ENCODE measurements at regions not wholly inside any gene's neighbourhood (a gene's known extent, or its start where the extent isn't known, plus 50 kb on each side); places are given as distances from the start of the nearest gene placed in this dataset.
"Not testable (repeated sequence)": the region's sequence is repeated elsewhere in the genome, so short reads cannot be mapped to it uniquely, and the experiment has no call there.

GRCh38 chr4:181821039-181822004, 421.9 kb upstream of the TENM3 start:
- no peak for DNase-seq

GRCh38 chr4:181822005-181822375, 421.2 kb upstream of the TENM3 start:
- H3K36me3 Mint-ChIP-seq (ENCODE audit: insufficient read depth) = no peaks in the 10 kb centered on the region
- H3K9me3 Mint-ChIP-seq = peaks cover 0 to 7% of the 10 kb centered on the region in 2 donors
- H3K27ac Mint-ChIP-seq = no peak overlapping the region
- ATAC-seq (replicated peaks) (no peak), DNase-seq (no peak)
- no peak overlapping the region for H3K4me3 Mint-ChIP-seq
- no peaks in the 10 kb centered on the region for H3K4me1 Mint-ChIP-seq (ENCODE audit: low read depth in 2 of 2)
- H3K27me3 Mint-ChIP-seq = no peaks in the 10 kb centered on the region

More at GRCh38 chr4:181821039-181822004, 421.9 kb upstream of the TENM3 start:
- Mint-ChIP-seq H3K4me1 (ENCODE audit: low read depth in 2 of 2) (no peaks in the 10 kb centered on the region), H3K4me3 (no peak overlapping the region), H3K27ac (no peak overlapping the region), H3K36me3 (ENCODE audit: insufficient read depth) (no peaks in the 10 kb centered on the region), H3K9me3 (peaks cover 0 to 7% of the 10 kb centered on the region in 2 donors), H3K27me3 (no peaks in the 10 kb centered on the region)
- no peak for ATAC-seq (replicated peaks)

- peaks cover 4 to 7% of the 10 kb centered on the region in 2 donors for H3K9me3 Mint-ChIP-seq
- no peak overlapping the region for H3K4me3 Mint-ChIP-seq
- DNase-seq (no peak), ATAC-seq (replicated peaks) (no peak)
- no peak overlapping the region for H3K27ac Mint-ChIP-seq
- H3K36me3 Mint-ChIP-seq (ENCODE audit: insufficient read depth) = no peaks in the 10 kb centered on the region
- no peaks in the 10 kb centered on the region for H3K4me1 Mint-ChIP-seq (ENCODE audit: low read depth in 2 of 2)
- H3K27me3 Mint-ChIP-seq = no peaks in the 10 kb centered on the region
These were observed 420.0 kb upstream of the TENM3 start for GRCh38 chr4:181823183-181823582.

GRCh38 chr4:181823645-181824044, 419.6 kb upstream of the TENM3 start:
- Mint-ChIP-seq H3K36me3 (ENCODE audit: insufficient read depth) (no peaks in the 10 kb centered on the region), H3K4me1 (ENCODE audit: low read depth in 2 of 2) (no peaks in the 10 kb centered on the region), H3K27me3 (no peaks in the 10 kb centered on the region), H3K27ac (no peak overlapping the region), H3K4me3 (no peak overlapping the region), H3K9me3 (peaks cover 6% of the 10 kb centered on the region in 2 donors)
- ATAC-seq (replicated peaks) (no peak), DNase-seq (no peak)

- ATAC-seq (replicated peaks) (no peak), DNase-seq (no peak)
- H3K9me3 Mint-ChIP-seq = peaks cover 0 to 6% of the 10 kb centered on the region in 2 donors
- no peaks in the 10 kb centered on the region for H3K4me1 Mint-ChIP-seq (ENCODE audit: low read depth in 2 of 2)
- H3K27ac Mint-ChIP-seq = no peak overlapping the region
- H3K36me3 Mint-ChIP-seq (ENCODE audit: insufficient read depth) = no peaks in the 10 kb centered on the region
- no peak overlapping the region for H3K4me3 Mint-ChIP-seq
- no peaks in the 10 kb centered on the region for H3K27me3 Mint-ChIP-seq
These were observed 417.6 kb upstream of the TENM3 start for GRCh38 chr4:181825564-181825963.

- no peaks in the 10 kb centered on the region for H3K27me3 Mint-ChIP-seq
These were observed 416.0 kb upstream of the TENM3 start for GRCh38 chr4:181827246-181827645.

GRCh38 chr4:181830404-181831035, 412.7 kb upstream of the TENM3 start:
- no peak overlapping the region for H3K4me3 Mint-ChIP-seq
- no peaks in the 10 kb centered on the region for H3K36me3 Mint-ChIP-seq (ENCODE audit: insufficient read depth)
- H3K9me3 Mint-ChIP-seq = peaks cover 0 to 8% of the 10 kb centered on the region in 2 donors
- no peaks in the 10 kb centered on the region for H3K4me1 Mint-ChIP-seq (ENCODE audit: low read depth in 2 of 2)
- no peak overlapping the region for H3K27ac Mint-ChIP-seq
- H3K27me3 Mint-ChIP-seq = no peaks in the 10 kb centered on the region
- DNase-seq (no peak), ATAC-seq (replicated peaks) (no peak)

More at GRCh38 chr4:181827246-181827645, 416.0 kb upstream of the TENM3 start:
- no peaks in the 10 kb centered on the region for H3K36me3 Mint-ChIP-seq (ENCODE audit: insufficient read depth)
- no peaks in the 10 kb centered on the region for H3K4me1 Mint-ChIP-seq (ENCODE audit: low read depth in 2 of 2)
- ATAC-seq (replicated peaks) (no peak), DNase-seq (no peak)
- H3K27ac Mint-ChIP-seq = no peak overlapping the region
- H3K9me3 Mint-ChIP-seq = peaks cover 0 to 6% of the 10 kb centered on the region in 2 donors
- no peak overlapping the region for H3K4me3 Mint-ChIP-seq

GRCh38 chr4:181834071-181834470, 409.1 kb upstream of the TENM3 start:
- no peak for DNase-seq
- Mint-ChIP-seq H3K4me3 (no peak overlapping the region), H3K9me3 (peaks cover 0 to 2% of the 10 kb centered on the region in 2 donors), H3K27ac (no peak overlapping the region), H3K36me3 (ENCODE audit: insufficient read depth) (no peaks in the 10 kb centered on the region), H3K4me1 (ENCODE audit: low read depth in 2 of 2) (no peaks in the 10 kb centered on the region), H3K27me3 (no peaks in the 10 kb centered on the region)
- no peak for ATAC-seq (replicated peaks)

GRCh38 chr4:181835348-181835747, 407.9 kb upstream of the TENM3 start:
- Mint-ChIP-seq H3K4me1 (ENCODE audit: low read depth in 2 of 2) (no peaks in the 10 kb centered on the region), H3K27me3 (no peaks in the 10 kb centered on the region), H3K4me3 (no peak overlapping the region), H3K27ac (no peak overlapping the region), H3K36me3 (ENCODE audit: insufficient read depth) (no peaks in the 10 kb centered on the region), H3K9me3 (peaks cover 0 to 2% of the 10 kb centered on the region in 2 donors)
- no peak for ATAC-seq (replicated peaks)
- DNase-seq = no peak

- Mint-ChIP-seq H3K4me1 (ENCODE audit: low read depth in 2 of 2) (no peaks in the 10 kb centered on the region), H3K36me3 (ENCODE audit: insufficient read depth) (no peaks in the 10 kb centered on the region), H3K9me3 (peaks cover 0 to 2% of the 10 kb centered on the region in 2 donors), H3K27me3 (no peaks in the 10 kb centered on the region), H3K4me3 (no peak overlapping the region), H3K27ac (no peak overlapping the region)
- DNase-seq (no peak), ATAC-seq (replicated peaks) (no peak)
These were observed 404.9 kb upstream of the TENM3 start for GRCh38 chr4:181838253-181838652.

GRCh38 chr4:181843797-181844196, 399.4 kb upstream of the TENM3 start:
- not testable (repeated sequence) for H3K4me3 Mint-ChIP-seq; DNase-seq; H3K4me1 Mint-ChIP-seq (ENCODE audit: low read depth in 2 of 2); ATAC-seq (replicated peaks); H3K27me3 Mint-ChIP-seq; H3K9me3 Mint-ChIP-seq; H3K27ac Mint-ChIP-seq; H3K36me3 Mint-ChIP-seq (ENCODE audit: insufficient read depth)

- H3K4me3 Mint-ChIP-seq = no peak overlapping the region
- ATAC-seq (replicated peaks) = no peak
- no peaks in the 10 kb centered on the region for H3K4me1 Mint-ChIP-seq (ENCODE audit: low read depth in 2 of 2)
- no peaks in the 10 kb centered on the region for H3K27me3 Mint-ChIP-seq
- DNase-seq = no peak
- H3K27ac Mint-ChIP-seq = no peak overlapping the region
- H3K36me3 Mint-ChIP-seq (ENCODE audit: insufficient read depth) = no peaks in the 10 kb centered on the region
- H3K9me3 Mint-ChIP-seq = no peaks in the 10 kb centered on the region
These were observed 397.6 kb upstream of the TENM3 start for GRCh38 chr4:181845617-181846016.

- Mint-ChIP-seq H3K27me3 (no peaks in the 10 kb centered on the region), H3K4me3 (no peak overlapping the region), H3K27ac (no peak overlapping the region), H3K36me3 (ENCODE audit: insufficient read depth) (no peaks in the 10 kb centered on the region), H3K4me1 (ENCODE audit: low read depth in 2 of 2) (no peaks in the 10 kb centered on the region), H3K9me3 (peaks cover 5 to 7% of the 10 kb centered on the region in 2 donors)
- DNase-seq = no peak
- no peak for ATAC-seq (replicated peaks)
These were observed 396.3 kb upstream of the TENM3 start for GRCh38 chr4:181846934-181847333.

GRCh38 chr4:181848357-181848756, 394.8 kb upstream of the TENM3 start:
- no peaks in the 10 kb centered on the region for H3K4me1 Mint-ChIP-seq (ENCODE audit: low read depth in 2 of 2)
- H3K4me3 Mint-ChIP-seq = no peak overlapping the region
- DNase-seq (no peak), ATAC-seq (replicated peaks) (no peak)
- H3K36me3 Mint-ChIP-seq (ENCODE audit: insufficient read depth) = no peaks in the 10 kb centered on the region
- no peaks in the 10 kb centered on the region for H3K27me3 Mint-ChIP-seq
- peaks cover 5 to 7% of the 10 kb centered on the region in 2 donors for H3K9me3 Mint-ChIP-seq
- H3K27ac Mint-ChIP-seq = no peak overlapping the region

Measured in effector memory CD8-positive, alpha-beta T cell (primary cell).